GM21447 (cell line): ENCODE measurements at regions not wholly inside any gene's neighbourhood (a gene's known extent, or its start where the extent isn't known, plus 50 kb on each side); places are given as distances from the start of the nearest gene placed in this dataset.
"Not testable (repeated sequence)": the region's sequence is repeated elsewhere in the genome, so short reads cannot be mapped to it uniquely, and the experiment has no call there.

Experiments
- ATAC-seq: cut with Tn5 transposase; IDR thresholded peaks from one replicate; pipeline ENCODE4 v1.9.1; 2021; ENCODE audit not compliant: unreplicated experiment

DNA sequence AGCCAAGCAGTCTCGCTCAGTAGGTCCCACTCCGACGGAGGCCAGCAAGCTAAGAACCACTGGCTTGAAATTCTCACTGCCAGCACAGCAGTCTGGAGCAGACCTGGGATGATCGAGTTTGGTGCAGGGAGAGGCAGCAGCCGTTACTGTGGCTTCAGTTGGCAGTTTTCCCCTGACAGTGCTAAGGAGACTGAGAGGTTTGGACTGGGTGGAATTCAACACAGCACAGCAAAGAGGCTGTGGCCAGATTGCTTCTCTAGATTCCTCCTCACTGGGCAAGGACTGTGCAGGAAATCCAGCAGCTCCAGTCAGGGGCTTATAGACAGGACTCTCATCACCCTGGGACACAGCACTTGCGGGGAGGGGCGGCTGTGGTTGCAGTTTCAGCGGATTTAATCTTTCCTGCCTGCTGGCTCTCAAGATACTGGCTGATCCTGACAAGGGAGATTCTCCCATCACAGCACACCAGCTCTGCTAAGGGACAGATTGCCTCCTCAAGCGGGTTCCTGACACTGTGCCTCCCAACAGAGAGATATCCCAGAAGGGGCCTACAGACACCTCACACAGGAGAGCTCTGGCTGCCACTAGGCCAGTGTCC is 122.1 kb downstream of the YIPF5 start:
- no peak for ATAC-seq

GRCh38 chr5:144055391-144055790 is 115.1 kb downstream of the YIPF5 start:
- not testable (repeated sequence) for ATAC-seq

GRCh38 chr5:144060091-144060490 is 110.4 kb downstream of the YIPF5 start:
- ATAC-seq, result not testable (repeated sequence)

DNA sequence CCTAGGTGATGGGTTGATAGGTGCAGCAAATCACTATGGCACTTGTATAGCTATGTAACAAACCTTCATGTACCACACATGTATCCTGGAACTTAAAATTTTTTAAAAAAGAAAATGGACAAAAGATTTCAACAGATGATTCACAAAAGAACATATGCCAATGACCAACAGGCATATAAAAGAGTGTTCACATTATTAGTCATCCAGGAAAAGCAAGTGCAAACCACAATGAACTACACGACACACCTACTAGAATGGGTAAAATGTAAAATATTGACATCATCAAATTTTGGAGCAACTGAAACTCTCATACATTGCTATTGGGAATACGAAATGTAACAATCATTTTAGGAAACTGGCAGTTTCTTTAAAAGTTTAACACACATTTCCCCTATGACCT is 109.9 kb downstream of the YIPF5 start:
- no peak for ATAC-seq

GRCh38 chr5:144065786-144066185 is 104.7 kb downstream of the YIPF5 start:
- ATAC-seq, result no peak

DNA sequence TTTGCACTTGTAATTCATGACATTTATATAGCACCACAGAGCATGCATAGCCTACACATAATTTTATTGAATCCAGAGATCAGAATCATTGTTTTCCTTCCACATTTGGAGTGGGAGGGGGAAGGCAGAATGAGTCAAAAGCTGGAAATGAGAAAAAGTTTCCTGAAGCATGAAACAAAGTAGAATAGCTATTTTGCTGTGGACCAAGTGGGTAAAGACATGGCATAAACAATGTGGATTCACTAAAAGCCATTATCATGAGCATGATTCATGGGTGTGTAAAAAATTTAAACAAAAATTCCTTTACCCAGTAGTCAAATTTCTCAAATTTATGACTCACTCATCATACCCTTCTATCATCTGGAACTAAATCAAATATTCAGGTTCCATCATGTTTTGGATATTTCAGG is 97.9 kb downstream of the YIPF5 start:
- no peak for ATAC-seq

- ATAC-seq, result no peak
Observed at GRCh38 chr5:144076521-144077083, 93.9 kb downstream of the YIPF5 start.

DNA sequence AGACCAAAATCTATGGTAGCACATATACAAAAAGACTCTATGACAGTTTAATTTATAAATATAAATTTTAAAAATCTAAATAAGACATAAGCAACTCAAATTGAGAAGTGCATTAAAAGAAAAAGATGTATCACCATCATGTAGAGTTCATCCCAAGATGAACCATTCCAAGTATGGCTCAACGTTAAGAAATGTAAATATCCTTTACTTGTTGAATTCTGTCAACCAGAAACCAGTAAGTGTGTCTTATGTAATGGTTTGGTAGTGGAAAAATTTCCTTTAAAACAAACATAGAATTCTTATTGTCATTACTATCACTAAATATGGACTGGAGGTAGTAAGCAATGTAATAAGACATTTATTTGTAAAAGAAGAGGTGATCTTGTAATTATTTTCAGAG is 87.3 kb downstream of the YIPF5 start:
- no peak for ATAC-seq

GRCh38 chr5:144084971-144085370 is 85.5 kb downstream of the YIPF5 start:
- no peak for ATAC-seq

- ATAC-seq, result no peak
Observed at GRCh38 chr5:144085381-144085780, 85.1 kb downstream of the YIPF5 start.

GRCh38 chr5:144086295-144086694 is 84.2 kb downstream of the YIPF5 start:
- no peak for ATAC-seq

- no peak for ATAC-seq
Observed at GRCh38 chr5:144087576-144087975, 82.9 kb downstream of the YIPF5 start.

- ATAC-seq, result no peak
Observed at GRCh38 chr5:144088206-144089064, 82.0 kb downstream of the YIPF5 start.

- peak; percentile 76 for ATAC-seq
Observed at GRCh38 chr5:144089401-144090021, 80.9 kb downstream of the YIPF5 start.

GRCh38 chr5:144092508-144092907 is 78.0 kb downstream of the YIPF5 start:
- ATAC-seq, result no peak

DNA sequence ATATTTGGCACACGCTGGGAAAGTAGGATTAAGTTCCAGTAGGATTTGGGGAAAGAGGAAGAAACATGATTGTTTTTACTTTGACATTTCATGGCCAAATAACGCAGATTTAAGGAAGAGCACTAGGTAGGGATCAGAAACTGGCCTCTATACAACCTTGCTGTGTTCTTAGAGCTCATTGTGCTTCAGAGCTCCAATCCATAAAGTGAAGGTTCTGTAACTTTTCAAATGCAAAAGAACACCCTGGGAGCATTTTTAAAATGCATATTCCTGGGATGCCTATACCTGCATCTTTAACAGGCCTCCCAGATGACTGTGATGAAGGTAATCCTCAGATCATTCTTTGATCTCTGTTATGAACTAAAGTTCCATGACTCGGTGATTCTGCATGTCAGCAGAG is 77.1 kb downstream of the YIPF5 start:
- ATAC-seq, result no peak

DNA sequence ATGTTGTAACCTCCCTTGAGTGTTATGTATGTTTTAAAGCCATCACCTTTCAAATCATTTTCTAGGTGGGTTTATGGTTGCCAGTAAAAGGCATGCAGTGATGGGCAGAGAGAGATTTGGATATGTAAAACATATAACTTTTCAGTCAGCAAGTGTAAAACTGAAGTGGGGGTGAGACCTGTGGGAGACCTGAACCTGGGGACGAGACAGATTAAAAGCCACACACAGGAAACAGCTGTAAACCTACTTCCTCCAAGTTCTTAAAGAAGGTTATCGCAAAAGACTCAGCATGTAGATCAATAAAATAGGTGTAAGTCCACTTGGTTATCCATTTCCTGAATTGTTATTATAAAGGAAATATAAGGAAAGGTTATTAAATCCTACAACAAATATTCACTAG is 76.6 kb downstream of the YIPF5 start:
- no peak for ATAC-seq

GRCh38 chr5:144100702-144101101 is 69.8 kb downstream of the YIPF5 start:
- ATAC-seq, result no peak

- no peak for ATAC-seq
Observed at GRCh38 chr5:144101616-144102015, 68.8 kb downstream of the YIPF5 start.

DNA sequence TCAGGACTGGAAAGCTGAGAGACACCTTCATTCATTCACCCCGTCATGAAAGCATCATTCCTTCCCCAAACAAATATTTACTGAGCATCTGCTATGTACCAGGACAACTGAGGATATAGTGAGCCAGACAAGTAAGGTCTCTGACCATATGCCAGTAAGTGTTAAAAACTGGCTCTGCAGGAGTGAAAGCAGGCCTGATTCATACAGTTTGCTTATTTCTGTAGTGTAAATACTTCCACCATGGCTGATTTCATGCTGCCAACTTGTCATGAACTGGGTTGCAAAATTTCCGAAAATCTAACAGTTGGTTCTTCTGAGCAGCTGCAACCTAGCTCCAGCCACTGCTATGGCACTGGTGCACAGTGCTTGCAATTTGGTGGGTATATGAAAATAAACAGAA is 68.1 kb downstream of the YIPF5 start:
- ATAC-seq, result no peak

GRCh38 chr5:144102979-144103378 is 67.5 kb downstream of the YIPF5 start:
- no peak for ATAC-seq
